ENCODE measurements at regions not wholly inside any gene's neighbourhood (a gene's known extent, or its start where the extent isn't known, plus 50 kb on each side); places are given as distances from the start of the nearest gene placed in this dataset.

- Mint-ChIP-seq H3K27me3 (peaks cover 21% of the 10 kb centered on the region), H3K27ac (no peak overlapping the region), H3K36me3 (ENCODE audit: low read depth) (no peaks in the 10 kb centered on the region), H3K4me3 (no peak overlapping the region), H3K4me1 (no peaks in the 10 kb centered on the region)
- ATAC-seq (no peak), DNase-seq (no peak)
- H3K9me3 ChIP-seq (ENCODE audit: control insufficient read depth, low read length, poor library complexity, severe bottlenecking) = no peaks in the 10 kb centered on the region
These were observed 59.2 kb upstream of the PLEKHA5 start for GRCh38 chr12:19070341-19070740.

GRCh38 chr12:19074700-19075099, 54.8 kb upstream of the PLEKHA5 start:
- Mint-ChIP-seq H3K27me3 (peaks cover 13% of the 10 kb centered on the region), H3K4me3 (no peak overlapping the region), H3K4me1 (no peaks in the 10 kb centered on the region), H3K36me3 (ENCODE audit: low read depth) (no peaks in the 10 kb centered on the region), H3K27ac (no peak overlapping the region)
- ATAC-seq (no peak), DNase-seq (no peak)
- H3K9me3 ChIP-seq (ENCODE audit: control insufficient read depth, low read length, poor library complexity, severe bottlenecking) = no peaks in the 10 kb centered on the region

- H3K4me1 Mint-ChIP-seq = no peaks in the 10 kb centered on the region
These were observed 53.7 kb upstream of the PLEKHA5 start for GRCh38 chr12:19075711-19076340.

More at GRCh38 chr12:19075711-19076340, 53.7 kb upstream of the PLEKHA5 start:
- Mint-ChIP-seq H3K27ac (no peak overlapping the region), H3K27me3 (peaks cover 6% of the 10 kb centered on the region), H3K36me3 (ENCODE audit: low read depth) (no peaks in the 10 kb centered on the region), H3K4me3 (no peak overlapping the region)
- H3K9me3 ChIP-seq (ENCODE audit: control insufficient read depth, low read length, poor library complexity, severe bottlenecking) = no peaks in the 10 kb centered on the region
- DNase-seq = no peak
- ATAC-seq = no peak
